Ovary (tissue), 7 donors: ENCODE measurements at regions not wholly inside any gene's neighbourhood (a gene's known extent, or its start where the extent isn't known, plus 50 kb on each side); places are given as distances from the start of the nearest gene placed in this dataset.

Experiments
- DNase-seq, 5 donors: peaks; one replicate each; pipeline ENCODE4 v3.0.0-alpha.2; 2019 to 2020
- H3K27ac ChIP-seq, 2 donors: fragments of 200-600 bp; one replicate each; pipeline versions ENCODE4 v1.5.1 to v1.8.0; 2019 to 2022
- H3K27me3 ChIP-seq: fragments of 200-600 bp; one replicate; pipeline ENCODE4 v1.8.0; 2022
- H3K36me3 ChIP-seq: fragments of 200-600 bp; sonication (generic); one replicate; pipeline ENCODE4 v1.5.1; 2019
- H3K4me1 ChIP-seq: one replicate; pipeline ENCODE4 v1.8.1; 2013; ENCODE audit warnings: mild to moderate bottlenecking, moderate library complexity; ENCODE audit not compliant: insufficient read depth
- H3K4me3 ChIP-seq: fragments of 200-600 bp; sonication (generic); one replicate; pipeline ENCODE4 v1.5.1; 2017
- H3K9me3 ChIP-seq, 2 donors: fragments of 200-600 bp in 1 of 2; sonication (generic) in 1 of 2; one replicate each; pipeline versions ENCODE4 v1.5.1 to v1.8.1; 2013 to 2019; ENCODE audit warnings: mild to moderate bottlenecking in 1 of 2, moderate library complexity in 1 of 2
- CTCF ChIP-seq, 3 donors: fragments of 450-650 bp in 2 of 3; fragments of 200-600 bp in 1 of 3; IDR thresholded peaks; one replicate each; pipeline versions ENCODE4 v1.5.1 to v1.8.0; 2016 to 2022; ENCODE audit warnings: antibody characterized with exemption in 3 of 3, mild to moderate bottlenecking in 1 of 3
- EP300 ChIP-seq: sonication (generic); formaldehyde crosslinking; IDR thresholded peaks from one replicate; pipeline ENCODE4 v1.6.1; 2017; ENCODE audit warnings: antibody characterized with exemption
- POLR2A ChIP-seq: fragments of 450-650 bp; IDR thresholded peaks from one replicate; pipeline ENCODE4 v1.6.1; 2017; ENCODE audit warnings: antibody characterized with exemption, mild to moderate bottlenecking, moderate library complexity
- WGBS, 3 donors: extraction: QIAGEN DNeasy Blood & Tissue Kit in 1 of 3; methylation state at CpG; one replicate each; pipeline versions ENCODE4 v1.1.5 to v1.1.7; 2013 to 2017; 5-methylcytosine and 5-hydroxymethylcytosine counted together
- intact Hi-C, 4 donors: fragments of 100-400 bp; cut with DNase I; formaldehyde crosslinking; loops; one replicate each; pipeline versions ENCODE4 v1.11.0 to v1.15.1; 2022 to 2023
- donor health status: DM: no; HTN: no; CAD: no; lungs with moderate emphysema.
- donor health status: DM: no; HTN: no; CAD: no.
- donor health status: Bipolar disorder and iron deficiency.
- donor health status: DM: no; HTN: no; CAD: no.
- donor health status: DM: yes; HTN: yes; CAD: no.

- intact Hi-C loops: no loop called here
- Histone ChIP-seq H3K27ac (no peak overlapping the region), H3K4me1 (no peaks in the 10 kb centered on the region), H3K27me3 (no peaks in the 10 kb centered on the region), H3K4me3 (no peak overlapping the region), H3K9me3 (no peaks in the 10 kb centered on the region), H3K36me3 (no peaks in the 10 kb centered on the region)
- 86 to 89% (median 88%) methylated on average over 11 of the region's 11 CpGs for WGBS, 3 donors
- DNase-seq: no peak
- TF ChIP-seq POLR2A: no peak
- TF ChIP-seq EP300: no peak
- no peak for TF ChIP-seq CTCF (IDR thresholded peaks at IDR 0.05)
Measured at GRCh38 chr15:95911570-95912279, 418.8 kb upstream of the NR2F2 start.

- H3K36me3 ChIP-seq: no peaks in the 10 kb centered on the region
- DNase-seq: no peak
- H3K9me3 ChIP-seq: no peaks in the 10 kb centered on the region
- H3K27ac ChIP-seq: no peak overlapping the region
- TF ChIP-seq POLR2A (no peak), CTCF (IDR thresholded peaks at IDR 0.05) (no peak), EP300 (no peak)
- H3K4me3 ChIP-seq: no peak overlapping the region
- 92 to 95% (median 93%) methylated on average over 7 of the region's 7 CpGs for WGBS, 3 donors
- no peaks in the 10 kb centered on the region for H3K27me3 ChIP-seq
- no peaks in the 10 kb centered on the region for H3K4me1 ChIP-seq
- intact Hi-C loops: no loop called here
Measured at GRCh38 chr15:95912280-95912625, 418.2 kb upstream of the NR2F2 start.

GRCh38 chr15:95912728-95913127 is 417.8 kb upstream of the NR2F2 start:
- Histone ChIP-seq H3K9me3 (no peaks in the 10 kb centered on the region), H3K4me1 (no peaks in the 10 kb centered on the region), H3K4me3 (no peak overlapping the region), H3K36me3 (no peaks in the 10 kb centered on the region), H3K27ac (no peak overlapping the region), H3K27me3 (no peaks in the 10 kb centered on the region)
- intact Hi-C loops: no loop called here
- no peak for TF ChIP-seq CTCF (IDR thresholded peaks at IDR 0.05)
- TF ChIP-seq EP300: no peak
- no peak for TF ChIP-seq POLR2A
- DNase-seq: no peak
- WGBS, 3 donors: 81 to 85% (median 84%) methylated on average over 2 of the region's 2 CpGs

- 75 to 84% (median 76%) methylated on average over 3 of the region's 3 CpGs for WGBS, 3 donors
- intact Hi-C loops: no loop called here
- TF ChIP-seq POLR2A (no peak), CTCF (IDR thresholded peaks at IDR 0.05) (no peak), EP300 (no peak)
Measured at GRCh38 chr15:95916568-95916967, 413.9 kb upstream of the NR2F2 start.

More at GRCh38 chr15:95916568-95916967, 413.9 kb upstream of the NR2F2 start:
- no peak overlapping the region for H3K27ac ChIP-seq
- H3K4me3 ChIP-seq: no peak overlapping the region
- H3K9me3 ChIP-seq: no peaks in the 10 kb centered on the region
- no peaks in the 10 kb centered on the region for H3K36me3 ChIP-seq
- DNase-seq: no peak
- H3K4me1 ChIP-seq: no peaks in the 10 kb centered on the region
- no peaks in the 10 kb centered on the region for H3K27me3 ChIP-seq
